ENCODE measurements at regions not wholly inside any gene's neighbourhood (a gene's known extent, or its start where the extent isn't known, plus 50 kb on each side); places are given as distances from the start of the nearest gene placed in this dataset.

DNA sequence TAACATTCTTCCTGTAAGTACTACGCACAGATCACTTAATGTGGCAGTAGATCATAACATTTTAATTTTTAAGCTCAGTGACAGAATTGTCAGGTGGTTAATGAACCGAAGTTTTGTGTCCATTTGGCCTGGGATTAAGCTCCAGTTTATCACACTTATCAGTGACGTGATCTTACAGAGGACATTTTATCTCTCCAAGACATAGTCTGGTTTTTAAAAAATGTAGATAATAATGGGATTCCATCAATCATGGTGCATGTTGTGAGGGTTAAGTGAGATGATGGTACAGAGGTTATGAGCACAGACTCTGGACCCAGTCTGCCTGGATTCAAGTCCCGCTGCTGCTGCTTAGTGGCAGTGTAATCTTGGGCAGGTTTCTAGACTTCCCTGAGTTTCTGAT lies 66.0 kb upstream of the ZFAND5 start:
- DNase-seq, result no peak

DNA sequence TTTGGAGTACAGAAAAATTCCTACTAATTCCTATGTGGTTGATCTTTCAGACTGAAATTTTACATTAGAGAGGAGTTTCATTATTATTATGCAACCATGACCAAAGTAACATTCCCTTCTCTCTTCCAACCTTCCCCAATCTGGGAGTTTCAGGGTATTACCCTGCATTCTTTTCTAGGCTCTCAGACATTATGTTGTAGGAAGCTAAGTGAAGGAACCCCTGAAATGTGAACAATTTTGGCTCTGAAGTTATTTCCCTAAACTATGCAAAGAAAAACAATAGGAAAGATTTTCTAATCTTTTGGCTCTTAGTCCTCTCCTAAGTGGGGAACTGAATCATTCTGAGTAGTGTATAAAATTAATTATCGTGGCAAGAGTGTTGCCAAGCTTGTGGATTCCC lies 63.3 kb upstream of the ZFAND5 start:
- no peak for DNase-seq

- no peak for DNase-seq
Measured at GRCh38 chr9:72427801-72428200, 62.8 kb upstream of the ZFAND5 start.

GRCh38 chr9:72424131-72424530 lies 59.1 kb upstream of the ZFAND5 start:
- DNase-seq, result peak; percentile 13 to 15

DNA sequence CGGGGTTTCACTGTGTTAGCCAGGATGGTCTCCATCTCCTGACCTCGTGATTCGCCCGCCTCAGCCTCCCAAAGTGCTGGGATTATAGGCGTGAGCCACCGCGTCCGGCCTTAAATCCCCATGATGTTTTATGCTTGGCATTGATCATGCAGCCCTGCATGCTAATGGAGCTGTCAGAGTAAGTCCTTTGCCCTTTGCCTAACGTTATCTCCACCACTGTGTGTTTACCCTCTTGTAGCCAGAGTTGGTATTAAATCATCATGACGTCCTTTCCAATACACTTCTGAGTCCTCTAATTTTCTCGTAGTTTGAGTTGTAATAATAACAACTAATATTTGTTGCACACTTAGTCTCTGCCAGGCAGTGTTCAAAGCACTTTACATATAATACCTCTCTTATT lies 57.2 kb upstream of the ZFAND5 start:
- no peak for DNase-seq

- no peak for DNase-seq
Measured at GRCh38 chr9:72420783-72421182, 55.8 kb upstream of the ZFAND5 start.

DNA sequence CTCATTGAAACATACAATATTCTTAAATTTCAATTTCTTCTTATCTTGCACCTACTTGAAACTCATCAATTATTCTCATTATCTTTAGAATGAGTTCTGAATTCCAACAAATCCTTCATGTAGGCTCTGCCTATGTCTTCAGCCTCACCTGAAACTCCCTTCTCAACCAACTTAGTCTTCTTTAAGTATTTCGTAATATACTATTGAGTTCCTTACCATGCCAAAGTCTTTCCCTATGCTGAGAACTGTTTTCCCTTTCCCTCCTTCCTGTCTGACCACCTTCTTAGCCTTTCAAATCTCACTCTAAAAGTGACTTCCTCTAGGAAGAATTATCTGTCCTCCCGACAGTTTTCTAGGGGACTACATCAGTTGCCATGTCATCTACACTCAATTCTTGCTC lies 50.9 kb upstream of the ZFAND5 start:
- no peak for DNase-seq

- DNase-seq, result no peak
Measured at GRCh38 chr9:72415163-72415562, 50.2 kb upstream of the ZFAND5 start.

Data from CD4-positive, alpha-beta T cell treated with Interferon alpha-2 for 1 hour (primary cell).